Caco-2 (cell line): ENCODE measurements at regions not wholly inside any gene's neighbourhood (a gene's known extent, or its start where the extent isn't known, plus 50 kb on each side); places are given as distances from the start of the nearest gene placed in this dataset.

Experiments
- BruUV-seq: library from RNA; stranded (reverse); fragments of 400-500 nt; replicated peaks from 2 replicates; lab custom pipeline; 2021; lab: Mats Ljungman, UMichigan
- CTCF ChIA-PET: fragments of 300-600 bp; sonication (Branson Sonifier 250); formaldehyde crosslinking; loops from one replicate; lab custom pipeline; 2022; ENCODE audit warnings: antibody characterized with exemption; lab: Charles Lee
- POLR2A ChIA-PET: fragments of 300-600 bp; sonication (Branson Sonifier 250); formaldehyde crosslinking; loops from one replicate; lab custom pipeline; 2022; ENCODE audit warnings: antibody characterized with exemption; lab: Charles Lee
- DNase-seq, 2 experiments: peaks; one replicate each; pipeline versions ENCODE4 v3.0.0 to v3.0.0-alpha.2; 2020 to 2022
- H3K27me3 ChIP-seq: replicated peaks from 2 replicates; pipeline ENCODE4 v1.6.0; 2011; ENCODE audit warnings: low read length; ENCODE audit not compliant: control insufficient read depth, insufficient read depth
- H3K36me3 ChIP-seq: 2 replicates; pipeline ENCODE4 v1.5.1; 2011; ENCODE audit warnings: low read length; ENCODE audit not compliant: control insufficient read depth, insufficient read depth
- H3K4me1 ChIP-seq: fragments of 250-450 bp; sonication (Bioruptor Pico); 2 replicates; pipeline ENCODE4 v1.5.1; 2020; ENCODE audit warnings: mild to moderate bottlenecking
- H3K4me3 ChIP-seq: 2 replicates; pipeline ENCODE4 v1.5.1; 2011; ENCODE audit warnings: low read depth, mild to moderate bottlenecking, control low read depth, low read length
- H3K9me3 ChIP-seq: fragments of 250-450 bp; sonication (Bioruptor Pico); 2 replicates; pipeline ENCODE4 v1.5.1; 2020; ENCODE audit warnings: mild to moderate bottlenecking, moderate library complexity
- H3K27ac Mint-ChIP-seq: one replicate; pipeline ENCODE4 v1.8.0; 2022; ENCODE audit warnings: mixed read lengths; ENCODE audit not compliant: unreplicated experiment
- H3K27me3 Mint-ChIP-seq: one replicate; pipeline ENCODE4 v1.8.0; 2022; ENCODE audit warnings: mixed read lengths; ENCODE audit not compliant: insufficient read depth, unreplicated experiment
- H3K36me3 Mint-ChIP-seq: one replicate; pipeline ENCODE4 v1.8.0; 2022; ENCODE audit warnings: mild to moderate bottlenecking, mixed read lengths; ENCODE audit not compliant: insufficient read depth, unreplicated experiment
- H3K4me1 Mint-ChIP-seq: one replicate; pipeline ENCODE4 v1.8.0; 2022; ENCODE audit warnings: low read depth, mixed read lengths; ENCODE audit not compliant: unreplicated experiment
- H3K4me3 Mint-ChIP-seq: one replicate; pipeline ENCODE4 v1.8.0; 2022; ENCODE audit warnings: mild to moderate bottlenecking, moderate library complexity, mixed read lengths; ENCODE audit not compliant: unreplicated experiment
- H3K9me3 Mint-ChIP-seq: one replicate; pipeline ENCODE4 v1.8.0; 2022; ENCODE audit warnings: mixed read lengths; ENCODE audit not compliant: unreplicated experiment
- intact Hi-C: fragments of 100-400 bp; cut with micrococcal nuclease; formaldehyde crosslinking; loops from one replicate; pipeline ENCODE4 v1.10.0; 2022; ENCODE audit not compliant: unreplicated experiment
- TF ChIP-seq, protein P1 (sequence below), 2 experiments: fragments of 200-600 bp in 1 of 2; IDR thresholded peaks; 1 replicate in 1 of 2; 2 replicates in 1 of 2; pipeline versions ENCODE4 v1.5.1 to v1.8.0; 2011 to 2022; ENCODE audit warnings: antibody characterized with exemption in 1 of 2, control low read depth in 1 of 2, inconsistent platforms in 1 of 2, low read depth in 1 of 2, low read length in 1 of 2, mild to moderate bottlenecking in 1 of 2, moderate library complexity in 1 of 2; ENCODE audit not compliant: insufficient read depth in 1 of 2, severe bottlenecking in 1 of 2, unreplicated experiment in 1 of 2

DNA sequence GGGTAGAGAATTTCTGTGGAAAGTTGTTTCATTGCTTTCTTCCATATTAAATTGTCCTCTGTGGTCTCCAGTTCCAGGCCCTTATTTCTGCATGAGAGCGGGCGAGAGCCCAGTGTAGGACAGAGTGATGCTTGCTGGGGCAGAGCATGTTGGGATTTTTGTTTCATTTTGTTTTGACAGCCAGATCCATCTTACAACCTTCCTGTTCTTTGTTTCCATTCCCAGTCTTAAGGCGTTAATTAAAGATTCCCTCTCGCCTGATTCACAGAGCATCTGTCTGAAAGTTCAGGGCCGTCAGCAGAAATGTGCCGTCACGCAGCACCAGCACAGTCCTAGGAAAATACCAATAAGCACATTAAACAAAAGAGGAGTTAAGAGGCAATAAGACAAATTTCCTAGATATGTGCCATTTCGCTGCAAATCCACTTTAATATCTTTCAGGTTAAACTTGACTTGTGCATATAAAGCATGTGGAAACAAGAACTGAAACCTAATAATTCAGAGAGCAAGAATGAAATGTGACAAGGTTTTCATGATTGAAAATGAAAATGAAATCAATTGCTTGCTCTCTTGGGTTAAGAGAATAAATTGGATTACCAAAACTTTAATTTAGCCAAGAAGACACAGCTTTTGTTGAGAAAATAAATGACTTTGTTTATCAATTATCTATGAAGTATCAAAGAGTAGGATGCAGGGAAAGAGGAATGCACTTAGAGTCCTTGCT is 210.7 kb upstream of the SLC10A2 start:
- Mint-ChIP-seq H3K4me1 (no peaks in the 10 kb centered on the region), H3K9me3 (peaks cover 8% of the 10 kb centered on the region), H3K27me3 (no peaks in the 10 kb centered on the region), H3K4me3 (no peak overlapping the region), H3K36me3 (no peaks in the 10 kb centered on the region), H3K27ac (no peak overlapping the region)
- H3K4me3 ChIP-seq, result no peak overlapping the region
- no TSS peak for BruUV-seq
- ChIA-PET CTCF (no interaction called here), POLR2A (no interaction called here)
- H3K36me3 ChIP-seq, result no peaks in the 10 kb centered on the region
- H3K4me1 ChIP-seq, result peaks cover 3% of the 10 kb centered on the region; the same call in 1 of the 2 replicates
- H3K27me3 ChIP-seq, result no peaks in the 10 kb centered on the region
- 0 out of 2 replicates have a peak, but pooled peaks cover 3% of the 10 kb centered on the region for H3K9me3 ChIP-seq
- TF ChIP-seq, protein P1, sequence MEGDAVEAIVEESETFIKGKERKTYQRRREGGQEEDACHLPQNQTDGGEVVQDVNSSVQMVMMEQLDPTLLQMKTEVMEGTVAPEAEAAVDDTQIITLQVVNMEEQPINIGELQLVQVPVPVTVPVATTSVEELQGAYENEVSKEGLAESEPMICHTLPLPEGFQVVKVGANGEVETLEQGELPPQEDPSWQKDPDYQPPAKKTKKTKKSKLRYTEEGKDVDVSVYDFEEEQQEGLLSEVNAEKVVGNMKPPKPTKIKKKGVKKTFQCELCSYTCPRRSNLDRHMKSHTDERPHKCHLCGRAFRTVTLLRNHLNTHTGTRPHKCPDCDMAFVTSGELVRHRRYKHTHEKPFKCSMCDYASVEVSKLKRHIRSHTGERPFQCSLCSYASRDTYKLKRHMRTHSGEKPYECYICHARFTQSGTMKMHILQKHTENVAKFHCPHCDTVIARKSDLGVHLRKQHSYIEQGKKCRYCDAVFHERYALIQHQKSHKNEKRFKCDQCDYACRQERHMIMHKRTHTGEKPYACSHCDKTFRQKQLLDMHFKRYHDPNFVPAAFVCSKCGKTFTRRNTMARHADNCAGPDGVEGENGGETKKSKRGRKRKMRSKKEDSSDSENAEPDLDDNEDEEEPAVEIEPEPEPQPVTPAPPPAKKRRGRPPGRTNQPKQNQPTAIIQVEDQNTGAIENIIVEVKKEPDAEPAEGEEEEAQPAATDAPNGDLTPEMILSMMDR (IDR thresholded peaks at IDR 0.05; ENCODE audit: insufficient read depth in 1 of 2, low read depth in 1 of 2, low read length in 1 of 2, severe bottlenecking in 1 of 2, unreplicated experiment in 1 of 2), result no peak
- intact Hi-C loops, result no loop called here
- no peak for DNase-seq

DNA sequence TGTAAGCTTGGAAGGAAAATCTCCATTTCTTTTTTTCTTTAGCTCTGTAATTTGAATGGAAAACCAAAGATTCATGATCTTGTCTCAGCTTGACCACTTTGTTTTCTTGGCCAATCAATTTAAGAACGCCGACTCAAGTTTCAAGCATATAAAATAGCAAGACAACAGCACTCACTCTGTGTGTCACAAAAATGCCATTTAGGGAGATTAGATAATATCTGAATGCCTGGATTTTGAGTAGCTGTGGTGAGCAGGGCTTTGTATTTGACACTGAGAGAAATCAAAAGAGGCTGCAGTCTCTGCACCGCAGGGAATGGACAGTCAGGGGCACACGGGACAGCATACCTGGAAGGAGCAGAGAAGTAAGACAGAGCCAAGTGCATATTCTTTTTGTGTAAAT is 209.5 kb upstream of the SLC10A2 start:
- TF ChIP-seq, protein P1 (IDR thresholded peaks at IDR 0.05; ENCODE audit: insufficient read depth in 1 of 2, low read depth in 1 of 2, low read length in 1 of 2, severe bottlenecking in 1 of 2, unreplicated experiment in 1 of 2), result no peak
- Histone ChIP-seq H3K9me3 (0 out of 2 replicates have a peak, but pooled peaks cover 3% of the 10 kb centered on the region), H3K27me3 (no peaks in the 10 kb centered on the region), H3K36me3 (no peaks in the 10 kb centered on the region), H3K4me3 (no peak overlapping the region), H3K4me1 (no peaks in the 10 kb centered on the region)
- no TSS peak for BruUV-seq
- POLR2A ChIA-PET, result no interaction called here
- no peaks in the 10 kb centered on the region for H3K27me3 Mint-ChIP-seq
- intact Hi-C loops, result no loop called here
- H3K9me3 Mint-ChIP-seq, result peaks cover 8% of the 10 kb centered on the region
- CTCF ChIA-PET, result no interaction called here
- H3K4me1 Mint-ChIP-seq, result no peaks in the 10 kb centered on the region
- H3K27ac Mint-ChIP-seq, result no peak overlapping the region
- no peaks in the 10 kb centered on the region for H3K36me3 Mint-ChIP-seq
- DNase-seq, result no peak
- no peak overlapping the region for H3K4me3 Mint-ChIP-seq

DNA sequence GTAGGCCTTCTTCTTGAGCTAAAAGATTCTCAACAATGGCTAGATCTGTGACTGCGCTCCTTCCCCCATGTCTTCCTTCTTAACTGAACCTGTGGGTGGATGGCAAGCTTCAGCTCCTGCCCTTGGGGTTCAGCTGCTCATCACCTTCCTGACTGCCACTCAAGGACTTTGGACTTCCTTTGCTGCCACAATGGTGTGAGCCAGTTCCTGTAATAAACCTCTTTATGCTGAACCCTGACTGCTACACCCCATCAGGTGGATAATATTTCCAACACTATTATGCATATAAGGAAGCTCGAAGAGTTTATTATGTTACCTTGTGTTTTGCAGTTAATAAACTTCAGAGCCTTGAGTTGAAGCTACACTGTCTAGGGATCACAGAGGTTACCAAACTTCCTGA is 208.9 kb upstream of the SLC10A2 start:
- H3K9me3 ChIP-seq, result 0 out of 2 replicates have a peak, but pooled peaks cover 3% of the 10 kb centered on the region
- Mint-ChIP-seq H3K36me3 (no peaks in the 10 kb centered on the region), H3K4me1 (no peaks in the 10 kb centered on the region), H3K27me3 (no peaks in the 10 kb centered on the region), H3K9me3 (peaks cover 6% of the 10 kb centered on the region), H3K27ac (no peak overlapping the region), H3K4me3 (no peak overlapping the region)
- H3K27me3 ChIP-seq, result no peaks in the 10 kb centered on the region
- intact Hi-C loops, result no loop called here
- BruUV-seq, result no TSS peak
- TF ChIP-seq, protein P1 (IDR thresholded peaks at IDR 0.05; ENCODE audit: insufficient read depth in 1 of 2, low read depth in 1 of 2, low read length in 1 of 2, severe bottlenecking in 1 of 2, unreplicated experiment in 1 of 2), result no peak
- ChIA-PET CTCF (no interaction called here), POLR2A (interaction anchor here (0.6 kb wide), 1 partner anchor 637 kb away, joined by 3 read pairs; no protein-coding TSS in a partner anchor)
- no peaks in the 10 kb centered on the region for H3K36me3 ChIP-seq
- H3K4me3 ChIP-seq, result no peak overlapping the region
- H3K4me1 ChIP-seq, result no peaks in the 10 kb centered on the region
- no peak for DNase-seq
